ENCODE measurements at regions not wholly inside any gene's neighbourhood (a gene's known extent, or its start where the extent isn't known, plus 50 kb on each side); places are given as distances from the start of the nearest gene placed in this dataset.

- H3K4me1 ChIP-seq: no peaks in the 10 kb centered on the region
- TF ChIP-seq POLR2A (IDR thresholded peaks at IDR 0.05): no peak
- no peak for TF ChIP-seq EP300 (IDR thresholded peaks at IDR 0.05)
- no peak for TF ChIP-seq CTCF (IDR thresholded peaks at IDR 0.05)
- TF ChIP-seq POLR2AphosphoS5 (IDR thresholded peaks at IDR 0.05): no peak
- DNase-seq (ENCODE audit: low spot score in 2 of 2): no peak
- no peaks in the 10 kb centered on the region for H3K9me3 ChIP-seq
- H3K36me3 ChIP-seq: no peaks in the 10 kb centered on the region
- no peak overlapping the region for H3K4me3 ChIP-seq
- no peak overlapping the region for H3K27ac ChIP-seq
- no peaks in the 10 kb centered on the region for H3K27me3 ChIP-seq
- WGBS: 29% methylated on average over 4 of the region's 4 CpGs
Observed at GRCh38 chr4:98728433-98728832, 70.0 kb upstream of the TSPAN5 start.

GRCh38 chr4:98722000-98722399 lies 63.6 kb upstream of the TSPAN5 start:
- TF ChIP-seq CTCF (IDR thresholded peaks at IDR 0.05) (no peak), POLR2AphosphoS5 (IDR thresholded peaks at IDR 0.05) (no peak), EP300 (IDR thresholded peaks at IDR 0.05) (no peak), POLR2A (IDR thresholded peaks at IDR 0.05) (no peak)
- Histone ChIP-seq H3K9me3 (no peaks in the 10 kb centered on the region), H3K36me3 (no peaks in the 10 kb centered on the region), H3K4me1 (no peaks in the 10 kb centered on the region), H3K4me3 (no peak overlapping the region), H3K27me3 (no peaks in the 10 kb centered on the region), H3K27ac (no peak overlapping the region)
- DNase-seq (ENCODE audit: low spot score in 2 of 2): no peak
- WGBS: 92% methylated on average over 2 of the region's 2 CpGs

- Histone ChIP-seq H3K36me3 (no peaks in the 10 kb centered on the region), H3K27ac (no peak overlapping the region), H3K27me3 (no peaks in the 10 kb centered on the region), H3K4me1 (no peaks in the 10 kb centered on the region), H3K4me3 (no peak overlapping the region), H3K9me3 (no peaks in the 10 kb centered on the region)
- 45% methylated on average over 3 of the region's 3 CpGs for WGBS
- DNase-seq (ENCODE audit: low spot score in 2 of 2): no peak
- TF ChIP-seq POLR2AphosphoS5 (IDR thresholded peaks at IDR 0.05) (no peak), POLR2A (IDR thresholded peaks at IDR 0.05) (no peak), CTCF (IDR thresholded peaks at IDR 0.05) (no peak), EP300 (IDR thresholded peaks at IDR 0.05) (no peak)
Observed at GRCh38 chr4:98720871-98721480, 62.6 kb upstream of the TSPAN5 start.

- Histone ChIP-seq H3K4me3 (no peak overlapping the region), H3K36me3 (no peaks in the 10 kb centered on the region), H3K27ac (no peak overlapping the region), H3K9me3 (no peaks in the 10 kb centered on the region), H3K27me3 (no peaks in the 10 kb centered on the region), H3K4me1 (no peaks in the 10 kb centered on the region)
- no peak for DNase-seq (ENCODE audit: low spot score in 2 of 2)
- TF ChIP-seq POLR2A (IDR thresholded peaks at IDR 0.05) (no peak), POLR2AphosphoS5 (IDR thresholded peaks at IDR 0.05) (no peak), CTCF (IDR thresholded peaks at IDR 0.05) (no peak), EP300 (IDR thresholded peaks at IDR 0.05) (no peak)
Observed at GRCh38 chr4:98716796-98717195, 58.4 kb upstream of the TSPAN5 start.

- Histone ChIP-seq H3K27me3 (no peaks in the 10 kb centered on the region), H3K36me3 (no peaks in the 10 kb centered on the region), H3K4me3 (no peak overlapping the region), H3K9me3 (no peaks in the 10 kb centered on the region), H3K4me1 (no peaks in the 10 kb centered on the region), H3K27ac (no peak overlapping the region)
- WGBS: 91% methylated on average over 2 of the region's 2 CpGs
- no peak for DNase-seq (ENCODE audit: low spot score in 2 of 2)
- TF ChIP-seq POLR2AphosphoS5 (IDR thresholded peaks at IDR 0.05) (no peak), POLR2A (IDR thresholded peaks at IDR 0.05) (no peak), CTCF (IDR thresholded peaks at IDR 0.05) (no peak), EP300 (IDR thresholded peaks at IDR 0.05) (no peak)
Observed at GRCh38 chr4:98712607-98713006, 54.2 kb upstream of the TSPAN5 start.

All from suprapubic skin (tissue), 4 donors.